ENCODE measurements at regions not wholly inside any gene's neighbourhood (a gene's known extent, or its start where the extent isn't known, plus 50 kb on each side); places are given as distances from the start of the nearest gene placed in this dataset.

- no peak for DNase-seq (ENCODE audit: low read depth)
Measured at GRCh38 chrX:7280520-7280919, 132.6 kb upstream of the PUDP start.

- peak; percentile 36 for DNase-seq (ENCODE audit: low read depth)
Measured at GRCh38 chrX:7272346-7272745, 124.4 kb upstream of the PUDP start.

GRCh38 chrX:7270933-7271332 is 123.0 kb upstream of the PUDP start:
- no peak for DNase-seq (ENCODE audit: low read depth)

GRCh38 chrX:7269991-7270390 is 122.0 kb upstream of the PUDP start:
- peak; percentile 41 for DNase-seq (ENCODE audit: low read depth)

- DNase-seq (ENCODE audit: low read depth) = no peak
Measured at GRCh38 chrX:7269589-7269988, 121.6 kb upstream of the PUDP start.

GRCh38 chrX:7266288-7266687 is 118.3 kb upstream of the PUDP start:
- no peak for DNase-seq (ENCODE audit: low read depth)

GRCh38 chrX:7264399-7264798 is 116.4 kb upstream of the PUDP start:
- DNase-seq (ENCODE audit: low read depth) = no peak

GRCh38 chrX:7263961-7264360 is 116.0 kb upstream of the PUDP start:
- DNase-seq (ENCODE audit: low read depth) = peak; percentile 15

- DNase-seq (ENCODE audit: low read depth) = no peak
Measured at GRCh38 chrX:7263330-7263729, 115.4 kb upstream of the PUDP start.

- DNase-seq (ENCODE audit: low read depth) = no peak
Measured at GRCh38 chrX:7262551-7262950, 114.6 kb upstream of the PUDP start.

- DNase-seq (ENCODE audit: low read depth) = no peak
Measured at GRCh38 chrX:7261672-7262332, 113.8 kb upstream of the PUDP start.

GRCh38 chrX:7254144-7254543 is 106.2 kb upstream of the PUDP start:
- DNase-seq (ENCODE audit: low read depth) = no peak

- no peak for DNase-seq (ENCODE audit: low read depth)
Measured at GRCh38 chrX:7253565-7253964, 105.6 kb upstream of the PUDP start.

- DNase-seq (ENCODE audit: low read depth) = no peak
Measured at GRCh38 chrX:7252013-7252610, 104.2 kb upstream of the PUDP start.

- no peak for DNase-seq (ENCODE audit: low read depth)
Measured at GRCh38 chrX:7247346-7247745, 99.4 kb upstream of the PUDP start.

- DNase-seq (ENCODE audit: low read depth) = no peak
Measured at GRCh38 chrX:7244405-7244804, 96.5 kb upstream of the PUDP start.

- no peak for DNase-seq (ENCODE audit: low read depth)
Measured at GRCh38 chrX:7242613-7243012, 94.7 kb upstream of the PUDP start.

GRCh38 chrX:7240929-7241328 is 93.0 kb upstream of the PUDP start:
- no peak for DNase-seq (ENCODE audit: low read depth)

GRCh38 chrX:7235071-7235470 is 87.1 kb upstream of the PUDP start:
- DNase-seq (ENCODE audit: low read depth) = peak; percentile 40

GRCh38 chrX:7233580-7234406 is 85.8 kb upstream of the PUDP start:
- peak; percentile 10 for DNase-seq (ENCODE audit: low read depth)

- DNase-seq (ENCODE audit: low read depth) = no peak
Measured at GRCh38 chrX:7228226-7228625, 80.3 kb upstream of the PUDP start.

- no peak for DNase-seq (ENCODE audit: low read depth)
Measured at GRCh38 chrX:7225338-7225737, 77.4 kb upstream of the PUDP start.

- DNase-seq (ENCODE audit: low read depth) = no peak
Measured at GRCh38 chrX:7223271-7223670, 75.3 kb upstream of the PUDP start.

Data from fibroblast of gingiva (primary cell).